ENCODE measurements at regions not wholly inside any gene's neighbourhood (a gene's known extent, or its start where the extent isn't known, plus 50 kb on each side); places are given as distances from the start of the nearest gene placed in this dataset.
"Not testable (repeated sequence)": the region's sequence is repeated elsewhere in the genome, so short reads cannot be mapped to it uniquely, and the experiment has no call there.

GRCh38 chr7:12007576-12007975 is 175.6 kb upstream of the THSD7A start:
- H3K27ac ChIP-seq = no peak overlapping the region
- H3K4me1 ChIP-seq (ENCODE audit: low read depth, poor library complexity, severe bottlenecking) = no peaks in the 10 kb centered on the region

DNA sequence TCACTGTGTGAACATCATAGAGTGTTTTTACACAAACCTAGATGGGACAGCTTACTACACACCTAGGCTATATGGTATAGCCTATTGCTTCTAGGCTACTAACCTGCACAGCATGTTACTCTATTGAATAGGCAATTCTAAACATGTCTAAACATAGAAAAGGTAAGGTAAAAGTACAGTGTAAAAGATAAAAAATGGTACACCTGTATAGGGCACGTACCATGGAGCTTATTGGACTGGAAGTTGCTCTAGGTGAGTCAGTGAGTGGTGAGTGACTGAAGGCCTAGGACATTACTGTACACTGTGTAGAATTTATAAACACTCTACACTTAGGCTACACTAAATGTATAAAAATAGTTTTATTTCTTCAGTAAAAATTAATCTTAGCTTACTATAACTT is 182.0 kb upstream of the THSD7A start:
- Histone ChIP-seq H3K27ac (no peak overlapping the region), H3K79me2 (ENCODE audit: insufficient read depth, low read depth) (no peaks in the 10 kb centered on the region), H3K4me3 (IDR thresholded peaks at IDR 0.05; ENCODE audit: insufficient read depth, low read depth, low read length) (no peak overlapping the region), H3K9ac (no peak overlapping the region), H3K27me3 (ENCODE audit: insufficient read depth, low read depth) (no peaks in the 10 kb centered on the region), H3K36me3 (ENCODE audit: insufficient read depth) (no peaks in the 10 kb centered on the region), H3K4me2 (no peak overlapping the region), H2AFZ (ENCODE audit: low read depth) (no peak overlapping the region), H3K4me1 (ENCODE audit: low read depth, poor library complexity, severe bottlenecking) (no peaks in the 10 kb centered on the region), H4K20me1 (ENCODE audit: insufficient read depth) (no peaks in the 10 kb centered on the region)
- TF ChIP-seq CTCF (conservative IDR thresholded peaks at IDR 0.05; ENCODE audit: low read depth, low read length) = no peak

More at GRCh38 chr7:12007576-12007975, 175.6 kb upstream of the THSD7A start:
- TF ChIP-seq CTCF (conservative IDR thresholded peaks at IDR 0.05; ENCODE audit: low read depth, low read length) = no peak
- no peaks in the 10 kb centered on the region for H4K20me1 ChIP-seq (ENCODE audit: insufficient read depth)
- H3K36me3 ChIP-seq (ENCODE audit: insufficient read depth) = no peaks in the 10 kb centered on the region
- no peaks in the 10 kb centered on the region for H3K27me3 ChIP-seq (ENCODE audit: insufficient read depth, low read depth)
- no peak overlapping the region for H3K4me3 ChIP-seq (IDR thresholded peaks at IDR 0.05; ENCODE audit: insufficient read depth, low read depth, low read length)
- H3K9ac ChIP-seq = no peak overlapping the region
- H3K79me2 ChIP-seq (ENCODE audit: insufficient read depth, low read depth) = no peaks in the 10 kb centered on the region
- no peak overlapping the region for H2AFZ ChIP-seq (ENCODE audit: low read depth)
- no peak overlapping the region for H3K4me2 ChIP-seq

DNA sequence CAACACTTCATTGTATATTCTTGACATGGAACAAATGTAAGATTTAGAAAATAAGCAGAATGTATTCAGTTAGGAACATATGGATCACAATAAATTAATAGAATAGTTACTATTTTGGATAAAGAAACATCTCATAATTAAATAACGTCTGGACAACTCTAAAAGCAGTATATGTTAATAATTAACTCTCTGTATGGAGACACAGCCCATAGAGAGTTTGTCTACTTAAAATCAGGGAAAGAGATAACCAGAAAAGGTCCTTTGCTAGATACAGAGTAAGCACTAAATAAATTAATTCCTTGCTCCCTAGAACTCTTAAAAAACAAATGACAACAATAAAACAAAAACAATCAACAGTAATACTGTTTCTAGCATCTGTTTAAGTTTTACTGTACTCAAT is 184.4 kb upstream of the THSD7A start:
- H3K4me2 ChIP-seq = no peak overlapping the region
- H4K20me1 ChIP-seq (ENCODE audit: insufficient read depth) = no peaks in the 10 kb centered on the region
- no peak overlapping the region for H3K27ac ChIP-seq

GRCh38 chr7:12017046-12017445 is 185.0 kb upstream of the THSD7A start:
- H2AFZ ChIP-seq (ENCODE audit: low read depth) = no peak overlapping the region
- no peak overlapping the region for H3K4me2 ChIP-seq
- no peaks in the 10 kb centered on the region for H3K79me2 ChIP-seq (ENCODE audit: insufficient read depth, low read depth)
- no peak overlapping the region for H3K4me3 ChIP-seq (IDR thresholded peaks at IDR 0.05; ENCODE audit: insufficient read depth, low read depth, low read length)
- no peaks in the 10 kb centered on the region for H3K27me3 ChIP-seq (ENCODE audit: insufficient read depth, low read depth)
- H4K20me1 ChIP-seq (ENCODE audit: insufficient read depth) = no peaks in the 10 kb centered on the region
- H3K9ac ChIP-seq = no peak overlapping the region
- no peak for TF ChIP-seq CTCF (conservative IDR thresholded peaks at IDR 0.05; ENCODE audit: low read depth, low read length)
- H3K4me1 ChIP-seq (ENCODE audit: low read depth, poor library complexity, severe bottlenecking) = no peaks in the 10 kb centered on the region
- no peaks in the 10 kb centered on the region for H3K36me3 ChIP-seq (ENCODE audit: insufficient read depth)
- no peak overlapping the region for H3K27ac ChIP-seq

More for the DNA sequence above, 184.4 kb upstream of the THSD7A start:
- Histone ChIP-seq H3K4me3 (IDR thresholded peaks at IDR 0.05; ENCODE audit: insufficient read depth, low read depth, low read length) (no peak overlapping the region), H3K9ac (no peak overlapping the region), H3K36me3 (ENCODE audit: insufficient read depth) (no peaks in the 10 kb centered on the region), H3K79me2 (ENCODE audit: insufficient read depth, low read depth) (no peaks in the 10 kb centered on the region), H3K4me1 (ENCODE audit: low read depth, poor library complexity, severe bottlenecking) (no peaks in the 10 kb centered on the region), H2AFZ (ENCODE audit: low read depth) (no peak overlapping the region), H3K27me3 (ENCODE audit: insufficient read depth, low read depth) (no peaks in the 10 kb centered on the region)
- TF ChIP-seq CTCF (conservative IDR thresholded peaks at IDR 0.05; ENCODE audit: low read depth, low read length) = no peak

DNA sequence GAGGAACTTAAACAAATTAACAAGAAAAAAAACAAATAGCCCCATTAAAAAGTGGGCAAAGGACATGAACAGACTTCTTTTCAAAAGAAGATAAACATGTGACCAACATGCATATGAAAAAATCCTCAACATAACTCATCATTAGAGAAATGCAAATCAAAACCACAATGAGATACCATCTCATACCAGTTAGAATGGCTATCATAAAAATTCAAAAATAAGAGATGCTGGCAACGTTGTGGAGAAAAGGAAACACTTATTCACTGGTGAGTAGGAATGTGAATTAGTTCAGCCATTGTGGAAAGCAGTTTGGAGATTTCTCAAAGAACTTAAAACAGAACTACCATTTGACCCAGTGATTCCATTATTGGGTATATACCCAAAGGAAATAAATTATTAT is 189.1 kb upstream of the TMEM106B start:
- not testable (repeated sequence) for H4K20me1 ChIP-seq (ENCODE audit: insufficient read depth); H3K27ac ChIP-seq; H2AFZ ChIP-seq (ENCODE audit: low read depth); H3K4me3 ChIP-seq (IDR thresholded peaks at IDR 0.05; ENCODE audit: insufficient read depth, low read depth, low read length); H3K4me1 ChIP-seq (ENCODE audit: low read depth, poor library complexity, severe bottlenecking); H3K36me3 ChIP-seq (ENCODE audit: insufficient read depth); H3K4me2 ChIP-seq; H3K79me2 ChIP-seq (ENCODE audit: insufficient read depth, low read depth); H3K27me3 ChIP-seq (ENCODE audit: insufficient read depth, low read depth); H3K9ac ChIP-seq

Data from KMS-11 (cell line).